A673 (cell line): ENCODE measurements at regions not wholly inside any gene's neighbourhood (a gene's known extent, or its start where the extent isn't known, plus 50 kb on each side); places are given as distances from the start of the nearest gene placed in this dataset.

Experiments used
- BruUV-seq: library from RNA; stranded (reverse); fragments of 400-500 nt; replicated peaks from 2 replicates; lab custom pipeline; 2021; lab: Mats Ljungman, UMichigan
- CTCF ChIA-PET: fragments of 300-600 bp; sonication (Branson Sonifier 250); formaldehyde crosslinking; loops from one replicate; lab custom pipeline; 2022; ENCODE audit warnings: antibody characterized with exemption; lab: Charles Lee
- POLR2A ChIA-PET: fragments of 300-600 bp; sonication (Branson Sonifier 250); formaldehyde crosslinking; loops from one replicate; lab custom pipeline; 2022; ENCODE audit warnings: antibody characterized with exemption; ENCODE audit not compliant: low non-redundant PET; lab: Charles Lee
- DNase-seq: peaks from one replicate; pipeline ENCODE4 v3.0.0-alpha.2; 2015; ENCODE audit warnings: low spot score
- H3K27ac ChIP-seq: fragments of 200-600 bp; sonication (generic); 2 replicates; pipeline ENCODE4 v1.5.1; 2016; ENCODE audit warnings: mixed run types, low read depth, mild to moderate bottlenecking, mixed read lengths, antibody characterized with exemption, low read length; ENCODE audit not compliant: poor library complexity, severe bottlenecking
- H3K27me3 ChIP-seq: fragments of 200-600 bp; sonication (generic); replicated peaks from 2 replicates; pipeline ENCODE4 v1.6.1; 2017; ENCODE audit warnings: mixed run types, low read depth, mild to moderate bottlenecking, mixed read lengths, antibody characterized with exemption, low read length; ENCODE audit not compliant: insufficient read depth, poor library complexity
- H3K36me3 ChIP-seq: fragments of 200-600 bp; sonication (generic); 2 replicates; pipeline ENCODE4 v1.6.1; 2016; ENCODE audit warnings: mixed run types, mild to moderate bottlenecking, mixed read lengths, antibody characterized with exemption, low read length; ENCODE audit not compliant: insufficient read depth, poor library complexity, severe bottlenecking
- H3K4me1 ChIP-seq: fragments of 200-600 bp; sonication (generic); 2 replicates; pipeline ENCODE4 v1.6.1; 2017; ENCODE audit warnings: mixed run types, mild to moderate bottlenecking, mixed read lengths, antibody characterized with exemption, low read length; ENCODE audit not compliant: insufficient read depth, poor library complexity, severe bottlenecking
- H3K4me3 ChIP-seq: fragments of 200-600 bp; sonication (generic); 2 replicates; pipeline ENCODE4 v1.5.1; 2016; ENCODE audit warnings: low read depth, mixed run types, mild to moderate bottlenecking, mixed read lengths, low read length; ENCODE audit not compliant: poor library complexity, severe bottlenecking
- H3K9me3 ChIP-seq: fragments of 200-600 bp; sonication (generic); 2 replicates; pipeline ENCODE4 v1.6.1; 2016; ENCODE audit warnings: mixed run types, low read depth, mild to moderate bottlenecking, mixed read lengths, antibody characterized with exemption, low read length; ENCODE audit not compliant: poor library complexity, severe bottlenecking
- EZH2 ChIP-seq: fragments of 200-600 bp; sonication (generic); IDR thresholded peaks from 2 replicates; pipeline ENCODE4 v1.6.1; 2017; ENCODE audit warnings: borderline replicate concordance, low read depth, mild to moderate bottlenecking, mixed read lengths, antibody characterized with exemption, low read length; ENCODE audit not compliant: poor library complexity, severe bottlenecking
- intact Hi-C: fragments of 100-400 bp; cut with micrococcal nuclease; formaldehyde crosslinking; loops from one replicate; pipeline ENCODE4 v1.10.0; 2022; ENCODE audit not compliant: unreplicated experiment
- TF ChIP-seq, protein P1 (sequence below): fragments of 300-800, 200-600 bp; sonication (generic); conservative IDR thresholded peaks from 2 replicates; pipeline ENCODE4 v1.5.1; 2017; ENCODE audit warnings: low read depth, mild to moderate bottlenecking, antibody characterized with exemption, low read length, moderate library complexity, mixed read lengths

DNA sequence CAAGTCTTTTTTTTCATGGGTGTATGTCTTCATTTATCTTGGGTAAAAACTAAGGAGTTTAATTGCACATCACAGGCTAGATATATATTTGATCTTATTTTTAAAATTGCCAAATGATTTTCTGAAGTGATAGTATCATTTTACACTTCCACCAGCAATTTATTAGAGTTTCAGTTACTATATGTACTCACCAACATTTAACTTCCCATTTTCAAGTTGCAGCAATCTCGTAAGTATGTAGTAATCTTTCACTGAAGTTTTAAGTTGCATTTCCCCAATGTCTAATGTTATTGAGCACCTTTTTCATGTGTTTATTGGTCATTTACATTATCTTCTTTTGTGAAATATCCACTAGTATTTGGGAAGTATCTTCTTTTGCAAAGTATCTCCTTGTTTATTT, 277.4 kb upstream of the CNR1 start:
- TF ChIP-seq, protein P1, sequence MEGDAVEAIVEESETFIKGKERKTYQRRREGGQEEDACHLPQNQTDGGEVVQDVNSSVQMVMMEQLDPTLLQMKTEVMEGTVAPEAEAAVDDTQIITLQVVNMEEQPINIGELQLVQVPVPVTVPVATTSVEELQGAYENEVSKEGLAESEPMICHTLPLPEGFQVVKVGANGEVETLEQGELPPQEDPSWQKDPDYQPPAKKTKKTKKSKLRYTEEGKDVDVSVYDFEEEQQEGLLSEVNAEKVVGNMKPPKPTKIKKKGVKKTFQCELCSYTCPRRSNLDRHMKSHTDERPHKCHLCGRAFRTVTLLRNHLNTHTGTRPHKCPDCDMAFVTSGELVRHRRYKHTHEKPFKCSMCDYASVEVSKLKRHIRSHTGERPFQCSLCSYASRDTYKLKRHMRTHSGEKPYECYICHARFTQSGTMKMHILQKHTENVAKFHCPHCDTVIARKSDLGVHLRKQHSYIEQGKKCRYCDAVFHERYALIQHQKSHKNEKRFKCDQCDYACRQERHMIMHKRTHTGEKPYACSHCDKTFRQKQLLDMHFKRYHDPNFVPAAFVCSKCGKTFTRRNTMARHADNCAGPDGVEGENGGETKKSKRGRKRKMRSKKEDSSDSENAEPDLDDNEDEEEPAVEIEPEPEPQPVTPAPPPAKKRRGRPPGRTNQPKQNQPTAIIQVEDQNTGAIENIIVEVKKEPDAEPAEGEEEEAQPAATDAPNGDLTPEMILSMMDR, result no peak
- TF ChIP-seq EZH2, result no peak
- ChIA-PET POLR2A (no interaction called here), CTCF (no interaction called here)
- intact Hi-C loops, result no loop called here
- H3K4me1 ChIP-seq, result no peaks in the 10 kb centered on the region
- peaks cover 3% of the 10 kb centered on the region for H3K27me3 ChIP-seq
- H3K27ac ChIP-seq, result no peak overlapping the region
- H3K9me3 ChIP-seq, result no peaks in the 10 kb centered on the region
- BruUV-seq, result no TSS peak
- no peak for DNase-seq
- H3K4me3 ChIP-seq, result no peak overlapping the region
- H3K36me3 ChIP-seq, result no peaks in the 10 kb centered on the region

DNA sequence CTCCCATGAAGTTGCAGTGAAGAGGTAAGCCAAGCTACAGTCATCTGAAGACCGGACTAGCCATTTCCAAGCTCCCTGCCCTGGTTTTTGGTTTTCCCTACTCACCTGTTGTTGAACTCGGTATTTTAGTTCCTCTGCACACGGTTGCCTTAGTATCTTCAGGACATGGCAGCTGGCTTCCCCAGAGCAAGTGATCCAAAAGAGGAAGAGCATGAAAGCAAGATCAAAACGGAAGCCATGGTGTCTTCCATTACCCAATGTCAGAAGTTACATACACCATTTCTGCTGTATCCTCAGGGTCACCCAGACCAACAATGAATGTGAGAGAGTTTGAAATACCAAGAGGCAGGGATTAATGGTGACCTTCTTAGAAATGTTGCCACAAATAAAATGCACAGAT, 276.6 kb upstream of the CNR1 start:
- CTCF ChIA-PET, result no interaction called here
- Histone ChIP-seq H3K4me1 (no peaks in the 10 kb centered on the region), H3K27ac (no peak overlapping the region), H3K27me3 (peaks cover 3% of the 10 kb centered on the region), H3K9me3 (no peaks in the 10 kb centered on the region), H3K36me3 (no peaks in the 10 kb centered on the region), H3K4me3 (no peak overlapping the region)
- no peak for DNase-seq
- intact Hi-C loops, result no loop called here
- no peak for TF ChIP-seq EZH2
- TF ChIP-seq, protein P1, result no peak
- no TSS peak for BruUV-seq
- POLR2A ChIA-PET, result no interaction called here

DNA sequence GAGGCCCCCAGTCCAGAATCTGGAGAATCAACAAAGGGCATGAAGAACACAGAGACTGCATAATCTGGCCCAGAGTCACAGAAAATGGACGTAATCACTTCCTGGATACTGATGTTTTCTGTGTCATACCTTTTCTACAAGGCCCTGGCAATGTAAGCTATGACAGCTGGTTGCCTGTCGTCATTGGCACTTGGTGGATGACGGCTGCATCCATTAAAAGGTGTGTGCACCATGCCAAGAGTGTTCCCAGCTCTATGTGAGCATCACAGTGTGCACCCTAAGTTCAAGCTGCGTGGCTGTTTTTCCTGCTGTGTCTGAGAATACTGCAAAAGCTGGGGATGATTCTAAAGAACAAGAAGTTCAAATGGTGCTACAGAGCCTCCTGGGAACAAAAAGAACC, 275.2 kb upstream of the CNR1 start:
- TF ChIP-seq, protein P1, result no peak
- no peak for TF ChIP-seq EZH2
- ChIA-PET POLR2A (no interaction called here), CTCF (no interaction called here)
- Histone ChIP-seq H3K9me3 (no peaks in the 10 kb centered on the region), H3K36me3 (no peaks in the 10 kb centered on the region), H3K27me3 (peaks cover 3% of the 10 kb centered on the region), H3K27ac (no peak overlapping the region), H3K4me3 (no peak overlapping the region), H3K4me1 (no peaks in the 10 kb centered on the region)
- DNase-seq, result no peak
- no TSS peak for BruUV-seq
- intact Hi-C loops, result no loop called here
